ENCODE measurements at regions not wholly inside any gene's neighbourhood (a gene's known extent, or its start where the extent isn't known, plus 50 kb on each side); places are given as distances from the start of the nearest gene placed in this dataset.

GRCh38 chr5:4772591-4772990 lies 367.5 kb upstream of the ADAMTS16 start:
- no peaks in the 10 kb centered on the region for H3K4me1 ChIP-seq
- H3K27ac ChIP-seq: no peak overlapping the region
- no peaks in the 10 kb centered on the region for H3K27me3 ChIP-seq
- ATAC-seq: no peak
- H3K9me3 ChIP-seq: no peaks in the 10 kb centered on the region
- H3K4me3 ChIP-seq: no peak overlapping the region
- WGBS, 2 donors (ENCODE audit: low coverage in 1 of 2): 43 to 67% methylated on average over 1 of the region's 1 CpG
- no peak for TF ChIP-seq POLR2AphosphoS5 (IDR thresholded peaks at IDR 0.05)
- H3K36me3 ChIP-seq: no peaks in the 10 kb centered on the region

GRCh38 chr5:4773827-4774317 lies 366.3 kb upstream of the ADAMTS16 start:
- Histone ChIP-seq H3K36me3 (no peaks in the 10 kb centered on the region), H3K4me1 (no peaks in the 10 kb centered on the region), H3K27me3 (no peaks in the 10 kb centered on the region), H3K9me3 (no peaks in the 10 kb centered on the region), H3K4me3 (no peak overlapping the region), H3K27ac (no peak overlapping the region)
- TF ChIP-seq POLR2AphosphoS5 (IDR thresholded peaks at IDR 0.05) (no peak), CTCF (IDR thresholded peaks at IDR 0.05) (no peak), EP300 (IDR thresholded peaks at IDR 0.05) (no peak), POLR2A (IDR thresholded peaks at IDR 0.05) (no peak)
- 44 to 50% methylated on average over 1 of the region's 1 CpG for WGBS, 2 donors (ENCODE audit: low coverage in 1 of 2)
- no peak for ATAC-seq

GRCh38 chr5:4777435-4777834 lies 362.7 kb upstream of the ADAMTS16 start:
- no peaks in the 10 kb centered on the region for H3K4me1 ChIP-seq
- no peaks in the 10 kb centered on the region for H3K27me3 ChIP-seq
- ATAC-seq: no peak
- no peaks in the 10 kb centered on the region for H3K36me3 ChIP-seq
- WGBS, 2 donors (ENCODE audit: low coverage in 1 of 2): 59% methylated on average over 4 of the region's 4 CpGs
- no peak overlapping the region for H3K4me3 ChIP-seq
- TF ChIP-seq CTCF (IDR thresholded peaks at IDR 0.05): no peak
- H3K9me3 ChIP-seq: no peaks in the 10 kb centered on the region
- no peak overlapping the region for H3K27ac ChIP-seq

- H3K36me3 ChIP-seq: no peaks in the 10 kb centered on the region
- no peak overlapping the region for H3K27ac ChIP-seq
- ATAC-seq: no peak
- H3K27me3 ChIP-seq: no peaks in the 10 kb centered on the region
- H3K9me3 ChIP-seq: peaks cover 0 to 6% (median 0%) of the 10 kb centered on the region in 3 donors
- H3K4me3 ChIP-seq: no peak overlapping the region
- H3K4me1 ChIP-seq: no peaks in the 10 kb centered on the region
- no peak for TF ChIP-seq EP300 (IDR thresholded peaks at IDR 0.05)
- no peak for TF ChIP-seq CTCF (IDR thresholded peaks at IDR 0.05)
- no peak for TF ChIP-seq POLR2AphosphoS5 (IDR thresholded peaks at IDR 0.05)
- TF ChIP-seq POLR2A (IDR thresholded peaks at IDR 0.05): no peak
- WGBS, 2 donors (ENCODE audit: low coverage in 1 of 2): 14 to 25% methylated on average over 4 of the region's 4 CpGs
These were observed 359.5 kb upstream of the ADAMTS16 start for GRCh38 chr5:4780633-4781032.

GRCh38 chr5:4781299-4781698 lies 358.8 kb upstream of the ADAMTS16 start:
- 27 to 37% methylated on average over 6 of the region's 6 CpGs for WGBS, 2 donors (ENCODE audit: low coverage in 1 of 2)
- TF ChIP-seq EP300 (IDR thresholded peaks at IDR 0.05): no peak
- no peak for TF ChIP-seq CTCF (IDR thresholded peaks at IDR 0.05)
- no peak for TF ChIP-seq POLR2A (IDR thresholded peaks at IDR 0.05)
- no peak for TF ChIP-seq POLR2AphosphoS5 (IDR thresholded peaks at IDR 0.05)
- H3K4me1 ChIP-seq: no peaks in the 10 kb centered on the region
- no peaks in the 10 kb centered on the region for H3K36me3 ChIP-seq
- peaks cover 0 to 13% (median 0%) of the 10 kb centered on the region in 3 donors for H3K9me3 ChIP-seq
- H3K4me3 ChIP-seq: no peak overlapping the region
- no peaks in the 10 kb centered on the region for H3K27me3 ChIP-seq
- no peak for ATAC-seq
- H3K27ac ChIP-seq: no peak overlapping the region
